HG03175 (cell line): ENCODE measurements at regions not wholly inside any gene's neighbourhood (a gene's known extent, or its start where the extent isn't known, plus 50 kb on each side); places are given as distances from the start of the nearest gene placed in this dataset.
"Not testable (repeated sequence)": the region's sequence is repeated elsewhere in the genome, so short reads cannot be mapped to it uniquely, and the experiment has no call there.

ENCODE experiments used
- ATAC-seq: cut with Tn5 transposase; IDR thresholded peaks from one replicate; pipeline ENCODE4 v1.9.1; 2021; ENCODE audit warnings: mild to moderate bottlenecking, moderate library complexity; ENCODE audit not compliant: unreplicated experiment

- no peak for ATAC-seq
These were observed 402.5 kb downstream of the STK39 start for GRCh38 chr2:167844714-167845530.

- ATAC-seq, result no peak
These were observed 403.7 kb downstream of the STK39 start for GRCh38 chr2:167843657-167844056.

- no peak for ATAC-seq
These were observed 404.2 kb downstream of the STK39 start for GRCh38 chr2:167843217-167843616.

GRCh38 chr2:167842047-167842446, 405.3 kb downstream of the STK39 start:
- ATAC-seq, result no peak

- ATAC-seq, result not testable (repeated sequence)
These were observed 412.1 kb downstream of the STK39 start for GRCh38 chr2:167835290-167835689.

- ATAC-seq, result no peak
These were observed 412.7 kb downstream of the STK39 start for GRCh38 chr2:167834707-167835106.

- no peak for ATAC-seq
These were observed 414.1 kb downstream of the STK39 start for GRCh38 chr2:167833294-167833693.

GRCh38 chr2:167832868-167833287, 414.5 kb downstream of the STK39 start:
- ATAC-seq, result no peak

GRCh38 chr2:167827352-167828097, 419.9 kb downstream of the STK39 start:
- ATAC-seq, result no peak

GRCh38 chr2:167826906-167827305, 420.5 kb downstream of the STK39 start:
- no peak for ATAC-seq

- ATAC-seq, result no peak
These were observed 421.7 kb downstream of the STK39 start for GRCh38 chr2:167825664-167826063.

GRCh38 chr2:167822690-167823465, 424.5 kb downstream of the STK39 start:
- no peak for ATAC-seq

GRCh38 chr2:167820488-167820887, 426.9 kb downstream of the STK39 start:
- ATAC-seq, result no peak

- ATAC-seq, result no peak
These were observed 428.9 kb downstream of the STK39 start for GRCh38 chr2:167818521-167818920.

GRCh38 chr2:167817908-167818307, 429.5 kb downstream of the STK39 start:
- no peak for ATAC-seq

GRCh38 chr2:167817422-167817821, 430.0 kb downstream of the STK39 start:
- ATAC-seq, result no peak

GRCh38 chr2:167816874-167817290, 430.5 kb downstream of the STK39 start:
- ATAC-seq, result no peak

- ATAC-seq, result peak; percentile 77
These were observed 432.3 kb downstream of the STK39 start for GRCh38 chr2:167814881-167815718.

- ATAC-seq, result not testable (repeated sequence)
These were observed 432.9 kb downstream of the STK39 start for GRCh38 chr2:167814482-167814880.

GRCh38 chr2:167809799-167810198, 437.6 kb downstream of the STK39 start:
- not testable (repeated sequence) for ATAC-seq
